HG02938 (cell line): ENCODE measurements at regions not wholly inside any gene's neighbourhood (a gene's known extent, or its start where the extent isn't known, plus 50 kb on each side); places are given as distances from the start of the nearest gene placed in this dataset.
"Not testable (repeated sequence)": the region's sequence is repeated elsewhere in the genome, so short reads cannot be mapped to it uniquely, and the experiment has no call there.

Experiments
- ATAC-seq: cut with Tn5 transposase; IDR thresholded peaks from one replicate; pipeline ENCODE4 v1.9.1; 2021; ENCODE audit warnings: mild to moderate bottlenecking, moderate library complexity; ENCODE audit not compliant: unreplicated experiment

GRCh38 chr5:57727591-57727990 lies 245.0 kb upstream of the ACTBL2 start:
- ATAC-seq, result no peak

- no peak for ATAC-seq
These were observed 243.3 kb upstream of the ACTBL2 start for GRCh38 chr5:57725658-57726504.

- ATAC-seq, result no peak
These were observed 242.2 kb upstream of the ACTBL2 start for GRCh38 chr5:57724836-57725235.

- ATAC-seq, result no peak
These were observed 238.6 kb upstream of the ACTBL2 start for GRCh38 chr5:57721226-57721625.

- no peak for ATAC-seq
These were observed 238.0 kb upstream of the ACTBL2 start for GRCh38 chr5:57720656-57721055.

- ATAC-seq, result no peak
These were observed 236.6 kb upstream of the ACTBL2 start for GRCh38 chr5:57719216-57719615.

GRCh38 chr5:57718155-57718554 lies 235.5 kb upstream of the ACTBL2 start:
- ATAC-seq, result no peak

- no peak for ATAC-seq
These were observed 234.9 kb upstream of the ACTBL2 start for GRCh38 chr5:57717555-57717954.

GRCh38 chr5:57716661-57717060 lies 234.1 kb upstream of the ACTBL2 start:
- ATAC-seq, result no peak

- ATAC-seq, result no peak
These were observed 232.7 kb upstream of the ACTBL2 start for GRCh38 chr5:57715296-57715695.

GRCh38 chr5:57713535-57713934 lies 230.9 kb upstream of the ACTBL2 start:
- ATAC-seq, result not testable (repeated sequence)

- ATAC-seq, result no peak
These were observed 229.3 kb upstream of the ACTBL2 start for GRCh38 chr5:57711946-57712345.

- no peak for ATAC-seq
These were observed 228.9 kb upstream of the ACTBL2 start for GRCh38 chr5:57711471-57711870.

GRCh38 chr5:57710126-57710525 lies 227.5 kb upstream of the ACTBL2 start:
- ATAC-seq, result no peak

GRCh38 chr5:57705769-57706168 lies 223.2 kb upstream of the ACTBL2 start:
- no peak for ATAC-seq

GRCh38 chr5:57703721-57704120 lies 221.1 kb upstream of the ACTBL2 start:
- no peak for ATAC-seq

- no peak for ATAC-seq
These were observed 217.9 kb upstream of the ACTBL2 start for GRCh38 chr5:57700484-57700883.

GRCh38 chr5:57700072-57700471 lies 217.5 kb upstream of the ACTBL2 start:
- ATAC-seq, result no peak

GRCh38 chr5:57698802-57699201 lies 216.2 kb upstream of the ACTBL2 start:
- no peak for ATAC-seq

- ATAC-seq, result no peak
These were observed 215.5 kb upstream of the ACTBL2 start for GRCh38 chr5:57698086-57698485.

GRCh38 chr5:57696825-57697570 lies 214.4 kb upstream of the ACTBL2 start:
- no peak for ATAC-seq

- ATAC-seq, result no peak
These were observed 213.8 kb upstream of the ACTBL2 start for GRCh38 chr5:57696389-57696769.
